SK-N-SH (cell line): ENCODE measurements at regions not wholly inside any gene's neighbourhood (a gene's known extent, or its start where the extent isn't known, plus 50 kb on each side); places are given as distances from the start of the nearest gene placed in this dataset.

ENCODE experiments used
- CTCF ChIA-PET: fragments of 300-600, 350-600 bp; formaldehyde crosslinking; extraction: SDS; loops from one replicate; lab custom pipeline; 2021; lab: Yijun Ruan, JAX
- POLR2A ChIA-PET: fragments of 350-600 bp; sonication (Branson Sonifier 250); formaldehyde crosslinking; extraction: SDS; loops from one replicate; lab custom pipeline; 2020; ENCODE audit warnings: antibody characterized with exemption, inconsistent platforms; lab: Yijun Ruan, JAX
- DNase-seq: peaks from one replicate; pipeline ENCODE4 v3.0.0; 2012
- H2AFZ ChIP-seq: fragments of 200-600 bp; sonication (generic); 2 replicates; pipeline ENCODE4 v1.8.1; 2016; ENCODE audit warnings: antibody characterized with exemption, mild to moderate bottlenecking, low read depth
- H3F3A ChIP-seq: fragments of 200-600 bp; sonication (generic); replicated peaks from 2 replicates; pipeline ENCODE3; 2016; ENCODE audit warnings: antibody characterized with exemption, mild to moderate bottlenecking; ENCODE audit not compliant: insufficient read depth
- H3K27ac ChIP-seq, 2 experiments: fragments of 200-500 bp in 1 of 2; fragments of 200-600 bp in 1 of 2; sonication (Bioruptor generic) in 1 of 2; sonication (generic), shearing (Covaris generic) in 1 of 2; 2 replicates each; pipeline versions ENCODE4 v1.5.1 to v1.6.1; 2014 to 2016; ENCODE audit warnings: low read depth in 2 of 2, inconsistent platforms in 1 of 2, low read length in 1 of 2, mild to moderate bottlenecking in 1 of 2, mixed read lengths in 1 of 2
- H3K27me3 ChIP-seq: fragments of 200-600 bp; sonication (generic), shearing (Covaris generic); 2 replicates; pipeline ENCODE4 v1.6.1; 2016; ENCODE audit warnings: mixed run types; ENCODE audit not compliant: insufficient read depth
- H3K36me3 ChIP-seq, 2 experiments: fragments of 200-500 bp in 1 of 2; fragments of 200-600 bp in 1 of 2; sonication (Bioruptor generic) in 1 of 2; sonication (generic) in 1 of 2; replicated peaks in 1 of 2; 2 replicates each; pipeline versions ENCODE3 to v1.5.1; 2014 to 2016; ENCODE audit warnings: low read length in 1 of 2, mild to moderate bottlenecking in 1 of 2; ENCODE audit not compliant: insufficient read depth in 2 of 2, control insufficient read depth in 1 of 2
- H3K4me1 ChIP-seq, 2 experiments: fragments of 200-500 bp in 1 of 2; fragments of 200-600 bp in 1 of 2; sonication (Bioruptor generic) in 1 of 2; sonication (generic), shearing (Covaris generic) in 1 of 2; 2 replicates each; pipeline versions ENCODE4 v1.5.1 to v1.6.1; 2014 to 2016; ENCODE audit warnings: low read depth in 1 of 2, low read length in 1 of 2, mixed run types in 1 of 2; ENCODE audit not compliant: insufficient read depth in 2 of 2, control insufficient read depth in 1 of 2
- H3K4me2 ChIP-seq: fragments of 200-600 bp; sonication (generic), shearing (Covaris generic); 2 replicates; pipeline ENCODE4 v1.6.1; 2017; ENCODE audit warnings: mixed run types
- H3K4me3 ChIP-seq, 2 experiments: fragments of 200-500 bp in 1 of 2; fragments of 200-600 bp in 1 of 2; sonication (Bioruptor generic) in 1 of 2; sonication (generic), shearing (Covaris generic) in 1 of 2; 2 replicates each; pipeline versions ENCODE4 v1.5.1 to v1.8.1; 2014 to 2016; ENCODE audit warnings: low read depth in 2 of 2, inconsistent platforms in 1 of 2, low read length in 1 of 2, mild to moderate bottlenecking in 1 of 2, mixed read lengths in 1 of 2, moderate library complexity in 1 of 2
- H3K79me2 ChIP-seq: fragments of 200-600 bp; sonication (generic); 2 replicates; pipeline ENCODE4 v1.8.1; 2017; ENCODE audit warnings: mild to moderate bottlenecking; ENCODE audit not compliant: insufficient read depth
- H3K9ac ChIP-seq: fragments of 200-600 bp; sonication (generic); 2 replicates; pipeline ENCODE4 v1.6.1; 2017; ENCODE audit warnings: mixed run types
- H3K9me2 ChIP-seq: fragments of 200-600 bp; sonication (generic); 2 replicates; pipeline ENCODE4 v1.6.1; 2017; ENCODE audit warnings: mixed run types
- H3K9me3 ChIP-seq: fragments of 200-600 bp; sonication (generic); 2 replicates; pipeline ENCODE4 v1.6.1; 2017; ENCODE audit warnings: mixed run types, mild to moderate bottlenecking, moderate library complexity
- H4K20me1 ChIP-seq: fragments of 200-600 bp; sonication (generic); 2 replicates; pipeline ENCODE4 v1.6.1; 2017; ENCODE audit warnings: mild to moderate bottlenecking, mixed run types; ENCODE audit not compliant: insufficient read depth
- CHD2 ChIP-seq: fragments of 150-350 bp; IDR thresholded peaks from 2 replicates; pipeline ENCODE4 v1.6.1; 2018; ENCODE audit warnings: low read length; ENCODE audit not compliant: partially characterized antibody
- CTCF ChIP-seq: fragments of 200-600 bp; sonication (generic); IDR thresholded peaks from 2 replicates; pipeline ENCODE4 v1.6.1; 2017; ENCODE audit warnings: antibody characterized with exemption, mild to moderate bottlenecking, moderate library complexity
- ELF1 ChIP-seq: IDR thresholded peaks from 2 replicates; pipeline ENCODE4 v1.4.0; 2012
- EP300 ChIP-seq, 2 experiments: IDR thresholded peaks; 2 replicates each; pipeline versions ENCODE4 v1.4.0 to v1.6.1; 2012; ENCODE audit warnings: borderline replicate concordance in 1 of 2, low read depth in 1 of 2, low read length in 1 of 2
- EZH2phosphoT487 ChIP-seq: fragments of 200-600 bp; sonication (generic); IDR thresholded peaks from 2 replicates; pipeline ENCODE4 v1.6.1; 2017; ENCODE audit warnings: low read depth, mixed run types, mild to moderate bottlenecking, antibody characterized with exemption, moderate library complexity, borderline replicate concordance
- GATA2 ChIP-seq: sonication (generic); formaldehyde crosslinking; IDR thresholded peaks from 2 replicates; pipeline ENCODE4 v1.5.0; 2020; ENCODE audit warnings: mild to moderate bottlenecking, missing genetic modification reagents
- IRF3 ChIP-seq: fragments of 150-350 bp; IDR thresholded peaks from 2 replicates; pipeline ENCODE4 v1.6.1; 2016; ENCODE audit warnings: mild to moderate bottlenecking, low read depth, low read length
- MXI1 ChIP-seq: IDR thresholded peaks from 2 replicates; pipeline ENCODE4 v1.6.1; 2012; ENCODE audit warnings: mild to moderate bottlenecking, low read depth, low read length, improper control_type of control experiment
- PBX3 ChIP-seq: IDR thresholded peaks from 2 replicates; pipeline ENCODE4; 2012
- POLR2AphosphoS5 ChIP-seq: IDR thresholded peaks from 2 replicates; pipeline ENCODE4 v1.6.1; 2012; ENCODE audit warnings: low read depth, low read length
- RAD21 ChIP-seq: IDR thresholded peaks from 2 replicates; pipeline ENCODE4 v1.6.1; 2012; ENCODE audit warnings: mild to moderate bottlenecking, low read length
- SIN3A ChIP-seq: IDR thresholded peaks from 2 replicates; pipeline ENCODE4 v1.6.1; 2012; ENCODE audit warnings: low read depth, mild to moderate bottlenecking, low read length, moderate library complexity, borderline replicate concordance
- TEAD4 ChIP-seq: IDR thresholded peaks from 2 replicates; pipeline ENCODE4 v1.4.0; 2012; ENCODE audit warnings: mild to moderate bottlenecking, borderline replicate concordance; ENCODE audit not compliant: insufficient read depth
- USF2 ChIP-seq: fragments of 150-350 bp; IDR thresholded peaks from 2 replicates; pipeline ENCODE4 v1.6.1; 2017; ENCODE audit warnings: antibody characterized with exemption, low read length, low read depth, borderline replicate concordance
- YY1 ChIP-seq: IDR thresholded peaks from 2 replicates; pipeline ENCODE4 v1.4.0; 2012; ENCODE audit warnings: low read depth, mild to moderate bottlenecking
- WGBS: methylation state at CpG from one replicate; pipeline ENCODE4 v1.1.6; 2017; ENCODE audit warnings: low lambda C conversion rate; 5-methylcytosine and 5-hydroxymethylcytosine counted together

- Histone ChIP-seq H3F3A (no peaks in the 10 kb centered on the region), H3K4me3 (no peak overlapping the region), H3K36me3 (no peaks in the 10 kb centered on the region), H3K9me2 (no peaks in the 10 kb centered on the region), H3K27ac (no peak overlapping the region), H2AFZ (no peak overlapping the region), H4K20me1 (no peaks in the 10 kb centered on the region), H3K4me1 (no peaks in the 10 kb centered on the region), H3K27me3 (no peaks in the 10 kb centered on the region), H3K79me2 (no peaks in the 10 kb centered on the region), H3K4me2 (no peak overlapping the region), H3K9ac (no peak overlapping the region), H3K9me3 (peaks cover 3% of the 10 kb centered on the region; the same call in 1 of the 2 replicates)
- POLR2A ChIA-PET, result no interaction called here
- 38% methylated on average over 3 of the region's 3 CpGs for WGBS
- CTCF ChIA-PET, result no interaction called here
- TF ChIP-seq YY1 (no peak), TEAD4 (no peak), EP300 (IDR thresholded peaks at IDR 0.05; ENCODE audit: borderline replicate concordance in 1 of 2, low read depth in 1 of 2, low read length in 1 of 2) (no peak), POLR2AphosphoS5 (no peak), MXI1 (no peak), ELF1 (no peak), EZH2phosphoT487 (no peak), SIN3A (no peak), GATA2 (CRISPR knock-in tag) (no peak)
- no peak for DNase-seq
Observed at GRCh38 chr2:5385596-5385995, 306.6 kb upstream of the SOX11 start.

GRCh38 chr2:5387406-5387805, 304.8 kb upstream of the SOX11 start:
- Histone ChIP-seq H3K36me3 (no peaks in the 10 kb centered on the region), H3K9me2 (no peaks in the 10 kb centered on the region), H3F3A (no peaks in the 10 kb centered on the region), H3K4me1 (peaks cover 0 to 2% of the 10 kb centered on the region in 2 experiments; a peak in 1 of 4 replicates), H3K27me3 (no peaks in the 10 kb centered on the region), H3K79me2 (no peaks in the 10 kb centered on the region), H3K9ac (no peak overlapping the region), H4K20me1 (no peaks in the 10 kb centered on the region), H2AFZ (no peak overlapping the region), H3K4me3 (no peak overlapping the region), H3K4me2 (no peak overlapping the region), H3K9me3 (peaks cover 3% of the 10 kb centered on the region; the same call in 1 of the 2 replicates), H3K27ac (no peak overlapping the region)
- DNase-seq, result no peak
- WGBS, result 30% methylated on average over 2 of the region's 2 CpGs
- POLR2A ChIA-PET, result no interaction called here
- no peak for TF ChIP-seq RAD21
- CTCF ChIA-PET, result interaction anchor here (0.9 kb wide), 1 partner anchor 15 kb away, joined by 6 read pairs; no protein-coding TSS in a partner anchor

GRCh38 chr2:5389740-5390139, 302.4 kb upstream of the SOX11 start:
- Histone ChIP-seq H3K4me3 (no peak overlapping the region), H3K9ac (no peak overlapping the region), H3K9me2 (no peaks in the 10 kb centered on the region), H2AFZ (no peak overlapping the region), H3K27me3 (no peaks in the 10 kb centered on the region), H3K36me3 (no peaks in the 10 kb centered on the region), H3K4me1 (peaks cover 0 to 2% of the 10 kb centered on the region in 2 experiments; a peak in 1 of 4 replicates), H3K9me3 (no peaks in the 10 kb centered on the region), H3K4me2 (no peak overlapping the region), H3K27ac (no peak overlapping the region), H3K79me2 (no peaks in the 10 kb centered on the region), H4K20me1 (no peaks in the 10 kb centered on the region), H3F3A (no peaks in the 10 kb centered on the region)
- no peak for DNase-seq
- 24% methylated on average over 5 of the region's 5 CpGs for WGBS
- ChIA-PET POLR2A (no interaction called here), CTCF (interaction anchor here (1.0 kb wide), 1 partner anchor 15 kb away, joined by 3 read pairs; no protein-coding TSS in a partner anchor)
- TF ChIP-seq CTCF (no peak), POLR2AphosphoS5 (no peak), PBX3 (no peak), CHD2 (no peak), ELF1 (no peak), GATA2 (CRISPR knock-in tag) (no peak), TEAD4 (no peak), USF2 (no peak), IRF3 (no peak)
